Adrenal gland (tissue), 9 donors: ENCODE measurements at regions not wholly inside any gene's neighbourhood (a gene's known extent, or its start where the extent isn't known, plus 50 kb on each side); places are given as distances from the start of the nearest gene placed in this dataset.
"Not testable (repeated sequence)": the region's sequence is repeated elsewhere in the genome, so short reads cannot be mapped to it uniquely, and the experiment has no call there.

Experiments used
- DNase-seq, 7 donors: peaks; one replicate each; pipeline ENCODE4 v3.0.0-alpha.2; 2019 to 2020
- H3K27ac ChIP-seq, 5 donors: fragments of 200-600 bp; sonication (generic) in 4 of 5; 1 replicate in 3 of 5; 2 replicates in 2 of 5; pipeline versions ENCODE4 v1.5.1 to v1.8.0; 2016 to 2020; ENCODE audit warnings: mild to moderate bottlenecking in 1 of 5
- H3K27me3 ChIP-seq: fragments of 200-600 bp; 2 replicates; pipeline ENCODE4 v1.8.0; 2021
- H3K36me3 ChIP-seq, 2 donors: fragments of 200-600 bp; replicated peaks in 1 of 2; 1 replicate in 1 of 2; 2 replicates in 1 of 2; pipeline versions ENCODE4 v1.5.1 to v1.8.0; 2018 to 2022
- H3K4me1 ChIP-seq, 2 donors: fragments of 200-600 bp; replicated peaks in 1 of 2; 1 replicate in 1 of 2; 2 replicates in 1 of 2; pipeline versions ENCODE4 v1.5.1 to v1.8.0; 2018 to 2021
- H3K4me3 ChIP-seq, 4 donors: fragments of 200-600 bp; sonication (generic) in 3 of 4; one replicate each; pipeline ENCODE4 v1.5.1; 2016 to 2018
- H3K9me3 ChIP-seq, 3 donors: fragments of 200-600 bp; sonication (generic) in 1 of 3; replicated peaks in 1 of 3; 1 replicate in 2 of 3; 2 replicates in 1 of 3; pipeline versions ENCODE4 v1.5.1 to v1.8.0; 2016 to 2021
- POLR2A ChIP-seq, 2 donors: fragments of 450-650 bp; IDR thresholded peaks; one replicate each; pipeline ENCODE4 v1.6.1; 2017; ENCODE audit warnings: antibody characterized with exemption in 2 of 2, mild to moderate bottlenecking in 2 of 2, moderate library complexity in 1 of 2
- WGBS, 4 donors: extraction: QIAGEN DNeasy Blood & Tissue Kit in 2 of 4; methylation state at CpG; one replicate each; pipeline versions ENCODE4 v1.1.5 to v1.1.7; 2013 to 2017; 5-methylcytosine and 5-hydroxymethylcytosine counted together
- intact Hi-C, 2 donors: fragments of 100-400 bp; cut with DNase I; formaldehyde crosslinking; loops; one replicate each; pipeline versions ENCODE4 v1.14.1 to v1.15.0; 2022 to 2023
- TF ChIP-seq, protein P1 (sequence below), 6 experiments: fragments of 450-650 bp in 4 of 6; fragments of 200-600 bp in 2 of 6; sonication (generic) in 1 of 6; IDR thresholded peaks; 1 replicate in 5 of 6; 2 replicates in 1 of 6; pipeline versions ENCODE4 v1.5.1 to v1.8.0; 2016 to 2021; ENCODE audit warnings: antibody characterized with exemption in 6 of 6, mild to moderate bottlenecking in 2 of 6, moderate library complexity in 1 of 6
- donor health status: healthy with polysubstance abuse.
- donor health status: Bipolar disorder and iron deficiency.
- donor health status: DM: yes; HTN: yes; CAD: no.
- donor health status: DM: no; HTN: no; CAD: no.
- donor health status: DM: no; HTN: no; CAD: no.

- no peak for TF ChIP-seq POLR2A (IDR thresholded peaks at IDR 0.05)
- TF ChIP-seq, protein P1, sequence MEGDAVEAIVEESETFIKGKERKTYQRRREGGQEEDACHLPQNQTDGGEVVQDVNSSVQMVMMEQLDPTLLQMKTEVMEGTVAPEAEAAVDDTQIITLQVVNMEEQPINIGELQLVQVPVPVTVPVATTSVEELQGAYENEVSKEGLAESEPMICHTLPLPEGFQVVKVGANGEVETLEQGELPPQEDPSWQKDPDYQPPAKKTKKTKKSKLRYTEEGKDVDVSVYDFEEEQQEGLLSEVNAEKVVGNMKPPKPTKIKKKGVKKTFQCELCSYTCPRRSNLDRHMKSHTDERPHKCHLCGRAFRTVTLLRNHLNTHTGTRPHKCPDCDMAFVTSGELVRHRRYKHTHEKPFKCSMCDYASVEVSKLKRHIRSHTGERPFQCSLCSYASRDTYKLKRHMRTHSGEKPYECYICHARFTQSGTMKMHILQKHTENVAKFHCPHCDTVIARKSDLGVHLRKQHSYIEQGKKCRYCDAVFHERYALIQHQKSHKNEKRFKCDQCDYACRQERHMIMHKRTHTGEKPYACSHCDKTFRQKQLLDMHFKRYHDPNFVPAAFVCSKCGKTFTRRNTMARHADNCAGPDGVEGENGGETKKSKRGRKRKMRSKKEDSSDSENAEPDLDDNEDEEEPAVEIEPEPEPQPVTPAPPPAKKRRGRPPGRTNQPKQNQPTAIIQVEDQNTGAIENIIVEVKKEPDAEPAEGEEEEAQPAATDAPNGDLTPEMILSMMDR (IDR thresholded peaks at IDR 0.05): no peak
- WGBS, 4 donors: 83 to 88% (median 84%) methylated on average over 2 of the region's 2 CpGs
- Histone ChIP-seq H3K4me1 (no peaks in the 10 kb centered on the region), H3K9me3 (no peaks in the 10 kb centered on the region), H3K36me3 (no peaks in the 10 kb centered on the region), H3K4me3 (no peak overlapping the region), H3K27me3 (no peaks in the 10 kb centered on the region), H3K27ac (no peak overlapping the region)
- no peak for DNase-seq
- intact Hi-C loops: no loop called here
Measured at GRCh38 chr7:110557136-110557535, 533.8 kb upstream of the LRRN3 start.

DNA sequence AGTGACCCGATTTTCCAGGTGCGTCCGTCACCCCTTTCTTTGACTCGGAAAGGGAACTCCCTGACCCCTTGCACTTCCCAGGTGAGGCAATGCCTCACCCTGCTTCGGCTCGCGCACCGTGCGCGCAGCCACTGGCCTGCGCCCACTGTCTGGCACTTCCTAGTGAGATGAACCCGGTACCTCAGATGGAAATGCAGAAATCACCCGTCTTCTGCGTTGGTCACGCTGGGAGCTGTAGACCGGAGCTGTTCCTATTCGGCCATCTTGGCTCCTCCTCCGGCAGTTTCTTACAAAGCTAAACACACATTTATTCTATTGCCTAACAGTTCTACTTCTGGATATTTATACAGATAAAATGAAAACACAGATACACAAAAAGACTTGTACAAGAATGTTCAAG is 527.6 kb upstream of the LRRN3 start:
- H3K9me3 ChIP-seq, H3K4me3 ChIP-seq, intact Hi-C loops, H3K27me3 ChIP-seq, H3K27ac ChIP-seq, DNase-seq, H3K4me1 ChIP-seq, H3K36me3 ChIP-seq: not testable (repeated sequence)
- WGBS, 4 donors: 86 to 94% (median 92%) methylated on average over 11 to 18 of the region's 18 CpGs

DNA sequence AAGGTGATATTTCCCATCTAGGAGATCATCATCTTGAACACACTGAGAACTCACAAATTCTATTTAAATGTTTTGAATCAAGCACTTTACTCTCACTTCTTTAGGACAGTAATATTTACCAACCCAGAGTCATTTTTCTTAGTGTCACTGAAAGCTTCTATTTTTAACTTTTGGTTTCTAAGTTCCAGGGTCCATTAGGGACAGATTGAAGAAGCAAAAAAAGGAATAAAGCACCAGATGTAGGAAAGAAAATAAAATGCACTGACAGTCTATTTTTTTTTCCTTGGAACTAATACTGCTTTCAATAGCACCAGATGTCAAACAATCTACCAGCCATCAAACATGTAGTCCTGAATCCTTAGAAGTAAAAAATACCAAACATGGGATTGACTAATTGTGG is 526.7 kb upstream of the LRRN3 start:
- Histone ChIP-seq H3K4me3 (no peak overlapping the region), H3K9me3 (no peaks in the 10 kb centered on the region), H3K27ac (no peak overlapping the region), H3K27me3 (no peaks in the 10 kb centered on the region), H3K36me3 (no peaks in the 10 kb centered on the region), H3K4me1 (no peaks in the 10 kb centered on the region)
- intact Hi-C loops: no loop called here
- TF ChIP-seq, protein P1 (IDR thresholded peaks at IDR 0.05): no peak
- DNase-seq: no peak

GRCh38 chr7:110568388-110568787 is 522.5 kb upstream of the LRRN3 start:
- TF ChIP-seq POLR2A (IDR thresholded peaks at IDR 0.05): no peak
- TF ChIP-seq, protein P1 (IDR thresholded peaks at IDR 0.05): no peak
- Histone ChIP-seq H3K27me3 (no peaks in the 10 kb centered on the region), H3K4me3 (no peak overlapping the region), H3K36me3 (no peaks in the 10 kb centered on the region), H3K27ac (no peak overlapping the region), H3K9me3 (no peaks in the 10 kb centered on the region), H3K4me1 (no peaks in the 10 kb centered on the region)
- 94 to 97% (median 95%) methylated on average over 3 of the region's 3 CpGs for WGBS, 4 donors
- no peak for DNase-seq
- intact Hi-C loops: no loop called here

DNA sequence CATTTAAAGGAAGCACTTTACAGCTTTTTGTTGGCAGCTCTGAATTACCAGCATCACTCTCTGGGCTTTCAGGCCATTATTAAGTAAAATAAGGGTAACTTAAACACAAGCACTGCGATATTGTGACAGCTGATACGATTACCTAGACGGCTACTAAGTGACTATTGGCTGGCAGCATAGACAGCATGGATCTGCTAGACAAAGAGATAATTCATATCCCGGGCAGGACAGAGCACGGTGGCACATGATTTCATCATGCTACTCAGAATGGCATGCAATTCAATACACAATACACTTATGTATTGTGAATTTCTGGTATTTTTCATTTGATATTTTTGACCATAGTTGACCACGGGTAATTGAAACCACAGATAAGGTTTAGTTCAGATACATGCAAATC is 522.0 kb upstream of the LRRN3 start:
- Histone ChIP-seq H3K36me3 (no peaks in the 10 kb centered on the region), H3K4me1 (peaks cover 0 to 3% of the 10 kb centered on the region in 2 donors), H3K9me3 (no peaks in the 10 kb centered on the region), H3K4me3 (no peak overlapping the region), H3K27me3 (no peaks in the 10 kb centered on the region), H3K27ac (no peak overlapping the region)
- TF ChIP-seq, protein P1 (IDR thresholded peaks at IDR 0.05): no peak
- no peak for TF ChIP-seq POLR2A (IDR thresholded peaks at IDR 0.05)
- DNase-seq: no peak
- intact Hi-C loops: no loop called here
- 80 to 87% (median 85%) methylated on average over 6 of the region's 6 CpGs for WGBS, 4 donors
